GM12878 (cell line): ENCODE measurements at regions not wholly inside any gene's neighbourhood (a gene's known extent, or its start where the extent isn't known, plus 50 kb on each side); places are given as distances from the start of the nearest gene placed in this dataset.

Experiments used
- ATAC-seq: fragments of 200-7000 bp; cut with Tn5 transposase; 3 replicates; pipeline ENCODE4 v1.9.1; 2020; ENCODE audit warnings: mild to moderate bottlenecking, moderate library complexity
- BruUV-seq: library from RNA; stranded (reverse); fragments of 400-500 nt; replicated peaks from 2 replicates; lab custom pipeline; 2021; lab: Mats Ljungman, UMichigan
- CTCF ChIA-PET: fragments of 300-600 bp; sonication (Branson Sonifier 250); formaldehyde crosslinking; extraction: SDS; loops from one replicate; lab custom pipeline; 2021; ENCODE audit warnings: inconsistent platforms; lab: Yijun Ruan, JAX
- POLR2A ChIA-PET: fragments of 350-600 bp; formaldehyde crosslinking; extraction: SDS; loops from one replicate; lab custom pipeline; 2021; ENCODE audit warnings: inconsistent platforms; lab: Charles Lee
- RAD21 ChIA-PET: fragments of 300-600 bp; sonication (Branson Sonifier 250); formaldehyde crosslinking; loops from one replicate; lab custom pipeline; 2023; ENCODE audit warnings: antibody characterized with exemption; ENCODE audit not compliant: unreplicated experiment; lab: Charles Lee
- SMC1A ChIA-PET: fragments of 300-600 bp; sonication (Branson Sonifier 250); formaldehyde crosslinking; loops from one replicate; lab custom pipeline; 2023; ENCODE audit not compliant: unreplicated experiment, uncharacterized antibody; lab: Charles Lee
- DNase-seq: peaks from one replicate; pipeline ENCODE4 v3.0.0-alpha.2; 2011; ENCODE audit warnings: low read depth, low spot score
- FAIRE-seq: peaks from 3 replicates; lab custom pipeline; 2011; peaks lifted over from hg19 to GRCh38; lab: Jason Lieb, UNC
- H2AFZ ChIP-seq: 2 replicates; pipeline ENCODE4 v1.6.0; 2011; ENCODE audit warnings: low read depth, low read length, control low read depth; ENCODE audit not compliant: control insufficient read depth
- H3K27ac ChIP-seq: 2 replicates; pipeline ENCODE4 v1.5.1; 2011; ENCODE audit warnings: control low read depth; ENCODE audit not compliant: control insufficient read depth, insufficient read depth
- H3K27me3 ChIP-seq, 2 experiments: replicated peaks in 1 of 2; 2 replicates each; pipeline versions ENCODE4 v1.6.0 to v1.6.1; 2011; ENCODE audit warnings: low read length in 1 of 2; ENCODE audit not compliant: control insufficient read depth in 2 of 2, insufficient read depth in 2 of 2
- H3K36me3 ChIP-seq, 2 experiments: 2 replicates each; pipeline ENCODE4 v1.5.1; 2011; ENCODE audit warnings: low read length in 1 of 2; ENCODE audit not compliant: control insufficient read depth in 2 of 2, insufficient read depth in 2 of 2
- H3K4me1 ChIP-seq: 2 replicates; pipeline ENCODE4 v1.6.1; 2011; ENCODE audit warnings: mild to moderate bottlenecking, low read length, moderate library complexity, mixed read lengths; ENCODE audit not compliant: control insufficient read depth, insufficient read depth
- H3K4me2 ChIP-seq: 2 replicates; pipeline ENCODE4 v1.6.0; 2011; ENCODE audit warnings: control low read depth; ENCODE audit not compliant: control insufficient read depth, insufficient read depth
- H3K4me3 ChIP-seq: fragments of 200-600 bp; sonication (generic); 2 replicates; pipeline ENCODE4 v1.5.1; 2016
- H3K79me2 ChIP-seq: 2 replicates; pipeline ENCODE4 v1.6.0; 2011; ENCODE audit warnings: low read length; ENCODE audit not compliant: control insufficient read depth, insufficient read depth
- H3K9ac ChIP-seq: 2 replicates; pipeline ENCODE4 v1.8.0; 2011; ENCODE audit warnings: low read length, control low read depth, mixed read lengths; ENCODE audit not compliant: control insufficient read depth, insufficient read depth
- H3K9me3 ChIP-seq: replicated peaks from 3 replicates; pipeline ENCODE4 v1.5.1; 2011; ENCODE audit warnings: mild to moderate bottlenecking, low read length; ENCODE audit not compliant: control insufficient read depth, insufficient read depth
- H4K20me1 ChIP-seq: 2 replicates; pipeline ENCODE4 v1.6.0; 2011; ENCODE audit not compliant: control insufficient read depth, insufficient read depth
- BCL11A ChIP-seq: IDR thresholded peaks from 2 replicates; pipeline ENCODE4 v1.6.1; 2011; ENCODE audit warnings: low read depth, low read length
- BRCA1 ChIP-seq: IDR thresholded peaks from 2 replicates; pipeline ENCODE4 v1.6.1; 2011; ENCODE audit warnings: low read depth, low read length, improper control_type of control experiment
- CBX5 ChIP-seq: sonication (generic); IDR thresholded peaks from 2 replicates; pipeline ENCODE4 v1.6.1; 2016; ENCODE audit warnings: low read depth, moderate library complexity, mild to moderate bottlenecking, inconsistent platforms
- DPF2 ChIP-seq: fragments of 450-650 bp; IDR thresholded peaks from 2 replicates; pipeline ENCODE4 v1.6.1; 2017; ENCODE audit warnings: mild to moderate bottlenecking
- EP300 ChIP-seq, 2 experiments: fragments of 150-350 bp in 1 of 2; IDR thresholded peaks; 2 replicates each; pipeline ENCODE4 v1.6.1; 2011 to 2012; ENCODE audit warnings: low read depth in 2 of 2, low read length in 2 of 2, borderline replicate concordance in 1 of 2, improper control_type of control experiment in 1 of 2, inconsistent platforms in 1 of 2; ENCODE audit not compliant: control insufficient read depth in 1 of 2
- GABPA ChIP-seq: IDR thresholded peaks from 2 replicates; pipeline ENCODE4 v1.6.1; 2014; ENCODE audit warnings: antibody characterized with exemption, low read depth, mild to moderate bottlenecking, inconsistent platforms
- KDM1A ChIP-seq: fragments of 200-600 bp; sonication (generic); IDR thresholded peaks from 2 replicates; pipeline ENCODE4 v1.6.1; 2016; ENCODE audit warnings: borderline replicate concordance
- MEF2A ChIP-seq: IDR thresholded peaks from 2 replicates; pipeline ENCODE4 v1.6.1; 2011; ENCODE audit warnings: low read depth, mild to moderate bottlenecking, low read length, moderate library complexity; ENCODE audit not compliant: insufficient read depth
- NRF1 ChIP-seq: conservative IDR thresholded peaks from 2 replicates; pipeline ENCODE4 v1.6.1; 2011; ENCODE audit warnings: mild to moderate bottlenecking, low read depth, low read length, improper control_type of control experiment
- SMAD1 ChIP-seq: fragments of 450-650 bp; IDR thresholded peaks from 2 replicates; pipeline ENCODE4 v1.6.1; 2018; ENCODE audit warnings: mild to moderate bottlenecking, low read depth; ENCODE audit not compliant: partially characterized antibody
- YBX1 ChIP-seq: fragments of 450-650 bp; IDR thresholded peaks from 2 replicates; pipeline ENCODE4 v1.6.1; 2016; ENCODE audit warnings: antibody characterized with exemption
- ZNF384 ChIP-seq: IDR thresholded peaks from 2 replicates; pipeline ENCODE4 v1.6.1; 2012; ENCODE audit warnings: low read depth, mild to moderate bottlenecking, low read length, improper control_type of control experiment, borderline replicate concordance
- ZSCAN29 ChIP-seq: fragments of 450-650 bp; IDR thresholded peaks from 2 replicates; pipeline ENCODE4 v1.6.1; 2017; ENCODE audit warnings: mild to moderate bottlenecking, moderate library complexity
- in situ Hi-C: fragments of 300-500 bp; cut with MboI; formaldehyde crosslinking; loops from 9 replicates; pipeline ENCODE4 v1.14.3; 2018; ENCODE audit warnings: mixed read lengths
- intact Hi-C: fragments of 100-400 bp; cut with micrococcal nuclease; formaldehyde crosslinking; loops from one replicate; pipeline ENCODE4 v1.14.2; 2022; ENCODE audit not compliant: unreplicated experiment
- TF ChIP-seq, protein P1 (sequence below): fragments of 450-650 bp; IDR thresholded peaks from 2 replicates; pipeline ENCODE4 v1.6.1; 2018; ENCODE audit warnings: mild to moderate bottlenecking, low read depth, moderate library complexity; ENCODE audit not compliant: partially characterized antibody

DNA sequence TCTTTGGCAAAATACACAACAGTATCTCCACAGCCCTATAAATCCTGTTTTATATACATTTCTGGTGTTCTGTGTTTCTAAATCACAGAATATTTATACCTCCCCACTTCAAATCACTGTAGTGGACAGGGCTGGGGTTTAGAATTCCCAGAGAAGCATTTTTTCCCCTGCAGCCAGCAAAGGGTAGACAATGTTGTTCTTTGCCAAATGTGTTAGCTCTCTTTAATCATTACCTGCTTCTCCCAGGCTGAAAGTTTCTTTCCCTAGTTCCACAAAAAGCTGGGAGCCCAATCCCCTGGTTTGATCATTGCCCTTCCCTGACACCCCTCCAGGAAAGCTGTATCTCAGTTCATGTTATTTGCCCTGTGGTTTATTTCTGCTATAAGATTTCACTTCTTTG, 520.0 kb upstream of the SPHKAP start:
- H3K4me3 ChIP-seq = no peak overlapping the region
- H3K36me3 ChIP-seq = no peaks in the 10 kb centered on the region
- no peak overlapping the region for H3K9ac ChIP-seq
- H3K4me1 ChIP-seq = no peaks in the 10 kb centered on the region
- ChIA-PET POLR2A (no interaction called here), RAD21 (interaction anchor here (0.7 kb wide), 1 partner anchor 25 kb away, joined by 6 read pairs; no protein-coding TSS in a partner anchor), SMC1A (no interaction called here), CTCF (no interaction called here)
- no peaks in the 10 kb centered on the region for H3K27me3 ChIP-seq
- in situ Hi-C loops = no loop called here
- no peak overlapping the region for H3K4me2 ChIP-seq
- H3K27ac ChIP-seq = no peak overlapping the region
- H2AFZ ChIP-seq = no peak overlapping the region
- H3K9me3 ChIP-seq = no peaks in the 10 kb centered on the region
- DNase-seq (no peak), ATAC-seq (no peak)
- no peaks in the 10 kb centered on the region for H4K20me1 ChIP-seq
- TF ChIP-seq SMAD1 (no peak), BRCA1 (no peak), CBX5 (no peak), ZSCAN29 (no peak), EP300 (IDR thresholded peaks at IDR 0.05; ENCODE audit: borderline replicate concordance in 1 of 2, control insufficient read depth in 1 of 2, low read depth in 2 of 2, low read length in 2 of 2) (no peak), DPF2 (no peak), YBX1 (no peak), ZNF384 (no peak), BCL11A (no peak), KDM1A (no peak), MEF2A (no peak), GABPA (no peak), NRF1 (no peak)
- TF ChIP-seq, protein P1, sequence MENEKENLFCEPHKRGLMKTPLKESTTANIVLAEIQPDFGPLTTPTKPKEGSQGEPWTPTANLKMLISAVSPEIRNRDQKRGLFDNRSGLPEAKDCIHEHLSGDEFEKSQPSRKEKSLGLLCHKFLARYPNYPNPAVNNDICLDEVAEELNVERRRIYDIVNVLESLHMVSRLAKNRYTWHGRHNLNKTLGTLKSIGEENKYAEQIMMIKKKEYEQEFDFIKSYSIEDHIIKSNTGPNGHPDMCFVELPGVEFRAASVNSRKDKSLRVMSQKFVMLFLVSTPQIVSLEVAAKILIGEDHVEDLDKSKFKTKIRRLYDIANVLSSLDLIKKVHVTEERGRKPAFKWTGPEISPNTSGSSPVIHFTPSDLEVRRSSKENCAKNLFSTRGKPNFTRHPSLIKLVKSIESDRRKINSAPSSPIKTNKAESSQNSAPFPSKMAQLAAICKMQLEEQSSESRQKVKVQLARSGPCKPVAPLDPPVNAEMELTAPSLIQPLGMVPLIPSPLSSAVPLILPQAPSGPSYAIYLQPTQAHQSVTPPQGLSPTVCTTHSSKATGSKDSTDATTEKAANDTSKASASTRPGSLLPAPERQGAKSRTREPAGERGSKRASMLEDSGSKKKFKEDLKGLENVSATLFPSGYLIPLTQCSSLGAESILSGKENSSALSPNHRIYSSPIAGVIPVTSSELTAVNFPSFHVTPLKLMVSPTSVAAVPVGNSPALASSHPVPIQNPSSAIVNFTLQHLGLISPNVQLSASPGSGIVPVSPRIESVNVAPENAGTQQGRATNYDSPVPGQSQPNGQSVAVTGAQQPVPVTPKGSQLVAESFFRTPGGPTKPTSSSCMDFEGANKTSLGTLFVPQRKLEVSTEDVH = no peak
- TF ChIP-seq, all 136 proteins: peak for 0
- BruUV-seq = no TSS peak
- intact Hi-C loops = no loop called here
- no peak for FAIRE-seq
- H3K79me2 ChIP-seq = no peaks in the 10 kb centered on the region
